H9 (cell line): ENCODE measurements at regions not wholly inside any gene's neighbourhood (a gene's known extent, or its start where the extent isn't known, plus 50 kb on each side); places are given as distances from the start of the nearest gene placed in this dataset.

Experiments
- DNase-seq: peaks from one replicate; pipeline ENCODE4 v3.0.0-alpha.2; 2017
- H2AFZ ChIP-seq: one replicate; pipeline ENCODE4 v1.6.1; 2013; ENCODE audit warnings: mild to moderate bottlenecking, low read length, control low read depth, moderate library complexity
- H2AK5ac ChIP-seq: 2 replicates; pipeline ENCODE4 v1.6.1; 2013; ENCODE audit warnings: low read length, control low read depth, mixed read lengths; ENCODE audit not compliant: insufficient read length
- H2BK120ac ChIP-seq: one replicate; pipeline ENCODE4 v1.6.1; 2013; ENCODE audit warnings: low read depth, mild to moderate bottlenecking, low read length, control low read depth, inconsistent platforms; ENCODE audit not compliant: poor library complexity, severe bottlenecking
- H2BK12ac ChIP-seq: 2 replicates; pipeline ENCODE4 v1.6.1; 2013; ENCODE audit warnings: low read length, control low read depth, mixed read lengths, low read depth; ENCODE audit not compliant: insufficient read length
- H2BK15ac ChIP-seq: 2 replicates; pipeline ENCODE4 v1.6.1; 2013; ENCODE audit warnings: low read depth, low read length, control low read depth
- H2BK20ac ChIP-seq: one replicate; pipeline ENCODE4 v1.6.1; 2013; ENCODE audit warnings: low read depth, mild to moderate bottlenecking, low read length, control low read depth, inconsistent platforms; ENCODE audit not compliant: poor library complexity, severe bottlenecking
- H2BK5ac ChIP-seq: 2 replicates; pipeline ENCODE4 v1.6.1; 2013; ENCODE audit warnings: low read length, control low read depth, mixed read lengths; ENCODE audit not compliant: insufficient read length
- H3K14ac ChIP-seq: 2 replicates; pipeline ENCODE4 v1.6.1; 2013; ENCODE audit warnings: low read length, control low read depth; ENCODE audit not compliant: insufficient read depth
- H3K18ac ChIP-seq: 2 replicates; pipeline ENCODE4 v1.6.1; 2013; ENCODE audit warnings: low read depth, mild to moderate bottlenecking, mixed read lengths, low read length, control low read depth; ENCODE audit not compliant: insufficient read length
- H3K23ac ChIP-seq: 2 replicates; pipeline ENCODE4 v1.6.1; 2013; ENCODE audit warnings: low read length, control low read depth, mixed read lengths, low read depth; ENCODE audit not compliant: insufficient read length
- H3K23me2 ChIP-seq: 2 replicates; pipeline ENCODE4 v1.6.1; 2013; ENCODE audit warnings: low read depth, mild to moderate bottlenecking, mixed read lengths, low read length, control low read depth; ENCODE audit not compliant: insufficient read length, poor library complexity, severe bottlenecking
- H3K27ac ChIP-seq: 2 replicates; pipeline ENCODE4 v1.5.1; 2013; ENCODE audit warnings: low read length, control low read depth, mixed read lengths, low read depth; ENCODE audit not compliant: insufficient read length
- H3K27me3 ChIP-seq: 2 replicates; pipeline ENCODE4 v1.6.1; 2013; ENCODE audit warnings: low read length, control low read depth, inconsistent platforms; ENCODE audit not compliant: insufficient read depth
- H3K4ac ChIP-seq: 2 replicates; pipeline ENCODE4 v1.6.1; 2013; ENCODE audit warnings: low read depth, mild to moderate bottlenecking, control low read depth, inconsistent platforms, low read length, moderate library complexity
- H3K4me1 ChIP-seq: 2 replicates; pipeline ENCODE4 v1.6.1; 2013; ENCODE audit warnings: low read length, control low read depth, inconsistent platforms; ENCODE audit not compliant: insufficient read depth
- H3K4me2 ChIP-seq: 2 replicates; pipeline ENCODE4 v1.6.1; 2013; ENCODE audit warnings: low read length, control low read depth, mixed read lengths; ENCODE audit not compliant: insufficient read length, insufficient read depth
- H3K56ac ChIP-seq: 2 replicates; pipeline ENCODE4 v1.6.1; 2013; ENCODE audit warnings: low read depth, mild to moderate bottlenecking, mixed read lengths, low read length, control low read depth; ENCODE audit not compliant: insufficient read length
- H3K79me1 ChIP-seq: 2 replicates; pipeline ENCODE4 v1.6.1; 2013; ENCODE audit warnings: low read depth, mild to moderate bottlenecking, moderate library complexity, low read length, control low read depth, inconsistent platforms; ENCODE audit not compliant: insufficient read depth, poor library complexity, severe bottlenecking
- H3K79me2 ChIP-seq: 2 replicates; pipeline ENCODE4 v1.6.1; 2013; ENCODE audit warnings: low read length, control low read depth, inconsistent platforms; ENCODE audit not compliant: insufficient read depth
- H3K9ac ChIP-seq: 2 replicates; pipeline ENCODE4 v1.6.1; 2013; ENCODE audit warnings: low read length, control low read depth, mixed read lengths; ENCODE audit not compliant: insufficient read length; ENCODE audit errors: extremely low read depth
- H3K9me3 ChIP-seq: one replicate; pipeline ENCODE4 v1.6.1; 2013; ENCODE audit warnings: low read depth, low read length, inconsistent platforms; ENCODE audit not compliant: control insufficient read depth
- H3T11ph ChIP-seq: one replicate; pipeline ENCODE4 v1.6.1; 2013; ENCODE audit warnings: mild to moderate bottlenecking, low read length, control low read depth, inconsistent platforms
- H4K20me1 ChIP-seq: one replicate; pipeline ENCODE4 v1.6.1; 2013; ENCODE audit not compliant: control insufficient read depth, insufficient read length, insufficient read depth
- H4K5ac ChIP-seq: 2 replicates; pipeline ENCODE4 v1.6.1; 2013; ENCODE audit warnings: low read depth, mild to moderate bottlenecking, mixed read lengths, low read length, control low read depth; ENCODE audit not compliant: insufficient read length
- H4K8ac ChIP-seq: replicated peaks from 2 replicates; pipeline ENCODE4 v1.6.1; 2013; ENCODE audit warnings: low read length, control low read depth, mixed read lengths, low read depth; ENCODE audit not compliant: insufficient read length
- H4K91ac ChIP-seq: 2 replicates; pipeline ENCODE4 v1.6.1; 2013; ENCODE audit warnings: low read depth, mild to moderate bottlenecking, moderate library complexity, mixed read lengths, low read length, control low read depth; ENCODE audit not compliant: insufficient read length
- H3K27ac Mint-ChIP-seq, 3 experiments: 2 replicates in 2 of 3; 3 replicates in 1 of 3; pipeline ENCODE4 v1.8.0; 2020 to 2021; ENCODE audit warnings: mixed read lengths in 3 of 3, mild to moderate bottlenecking in 1 of 3, moderate library complexity in 1 of 3
- H3K27me3 Mint-ChIP-seq: 2 replicates; pipeline ENCODE4 v1.8.0; 2021; ENCODE audit warnings: low read depth, mild to moderate bottlenecking, moderate library complexity, mixed read lengths
- H3K36me3 Mint-ChIP-seq, 3 experiments: 2 replicates in 2 of 3; 3 replicates in 1 of 3; pipeline ENCODE4 v1.8.0; 2020 to 2021; ENCODE audit warnings: low read depth in 3 of 3, mixed read lengths in 3 of 3; ENCODE audit not compliant: insufficient read depth in 1 of 3
- H3K4me1 Mint-ChIP-seq, 2 experiments: 2 replicates each; pipeline ENCODE4 v1.8.0; 2020; ENCODE audit warnings: mixed read lengths in 2 of 2
- H3K4me3 Mint-ChIP-seq, 2 experiments: 2 replicates in 1 of 2; 3 replicates in 1 of 2; pipeline ENCODE4 v1.8.0; 2020 to 2021; ENCODE audit warnings: mild to moderate bottlenecking in 2 of 2, mixed read lengths in 2 of 2, moderate library complexity in 1 of 2
- H3K9me3 Mint-ChIP-seq, 2 experiments: 2 replicates in 1 of 2; 3 replicates in 1 of 2; pipeline ENCODE4 v1.8.0; 2020; ENCODE audit warnings: mild to moderate bottlenecking in 2 of 2, mixed read lengths in 2 of 2, moderate library complexity in 1 of 2
- WGBS: extraction: QIAGEN DNeasy Blood & Tissue Kit; methylation state at CpG from one replicate; pipeline ENCODE4 v1.1.7; 2013; ENCODE audit warnings: missing lambda C conversion rate, low lambda C conversion rate, mixed read lengths; ENCODE audit not compliant: insufficient read length; ENCODE audit errors: extremely low coverage; 5-methylcytosine and 5-hydroxymethylcytosine counted together
- TF ChIP-seq, protein P1 (sequence below): fragments of 200-600 bp; sonication (generic); conservative IDR thresholded peaks from 3 replicates; pipeline ENCODE4 v1.8.0; 2021; ENCODE audit warnings: antibody characterized with exemption, mild to moderate bottlenecking

DNA sequence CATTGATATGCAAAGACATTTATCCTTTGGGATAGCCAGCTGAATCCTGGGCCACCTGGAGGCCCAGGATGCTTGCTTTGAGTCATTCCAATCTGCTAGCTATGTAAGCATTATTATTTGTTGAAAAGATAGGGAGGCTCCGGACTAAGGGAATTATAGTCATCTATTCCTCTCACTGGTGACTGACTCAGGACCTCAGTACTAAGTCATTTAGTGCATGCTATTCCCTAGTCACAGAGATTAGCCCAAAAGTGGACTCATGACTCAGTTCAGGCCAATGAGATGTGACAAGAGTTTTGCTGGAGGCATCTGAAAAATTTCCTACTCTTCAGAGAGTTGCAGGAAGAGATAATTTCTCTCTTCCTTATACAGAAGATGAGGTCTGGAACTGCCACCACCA, 67.9 kb upstream of the ITM2B start:
- H3K4ac ChIP-seq = no peak overlapping the region
- Mint-ChIP-seq H3K4me1 (peaks cover 19 to 20% of the 10 kb centered on the region in 2 experiments), H3K27ac (no peak overlapping the region; a peak in 1 of 7 replicates), H3K27me3 (peaks cover 2% of the 10 kb centered on the region), H3K9me3 (no peaks in the 10 kb centered on the region), H3K36me3 (no peaks in the 10 kb centered on the region), H3K4me3 (no peak overlapping the region)
- no peaks in the 10 kb centered on the region for H3K23me2 ChIP-seq
- DNase-seq = no peak
- H3K4me1 ChIP-seq = no peaks in the 10 kb centered on the region; the same call in 1 of the 2 replicates
- no peak overlapping the region for H4K5ac ChIP-seq
- no peak overlapping the region for H3K18ac ChIP-seq
- no peak overlapping the region for H3K23ac ChIP-seq
- TF ChIP-seq, protein P1, sequence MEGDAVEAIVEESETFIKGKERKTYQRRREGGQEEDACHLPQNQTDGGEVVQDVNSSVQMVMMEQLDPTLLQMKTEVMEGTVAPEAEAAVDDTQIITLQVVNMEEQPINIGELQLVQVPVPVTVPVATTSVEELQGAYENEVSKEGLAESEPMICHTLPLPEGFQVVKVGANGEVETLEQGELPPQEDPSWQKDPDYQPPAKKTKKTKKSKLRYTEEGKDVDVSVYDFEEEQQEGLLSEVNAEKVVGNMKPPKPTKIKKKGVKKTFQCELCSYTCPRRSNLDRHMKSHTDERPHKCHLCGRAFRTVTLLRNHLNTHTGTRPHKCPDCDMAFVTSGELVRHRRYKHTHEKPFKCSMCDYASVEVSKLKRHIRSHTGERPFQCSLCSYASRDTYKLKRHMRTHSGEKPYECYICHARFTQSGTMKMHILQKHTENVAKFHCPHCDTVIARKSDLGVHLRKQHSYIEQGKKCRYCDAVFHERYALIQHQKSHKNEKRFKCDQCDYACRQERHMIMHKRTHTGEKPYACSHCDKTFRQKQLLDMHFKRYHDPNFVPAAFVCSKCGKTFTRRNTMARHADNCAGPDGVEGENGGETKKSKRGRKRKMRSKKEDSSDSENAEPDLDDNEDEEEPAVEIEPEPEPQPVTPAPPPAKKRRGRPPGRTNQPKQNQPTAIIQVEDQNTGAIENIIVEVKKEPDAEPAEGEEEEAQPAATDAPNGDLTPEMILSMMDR = no peak
- no peak overlapping the region for H2AK5ac ChIP-seq
- H2BK12ac ChIP-seq = no peak overlapping the region
- WGBS = no CpG with 5 or more reads among the region's 1 CpG
- no peaks in the 10 kb centered on the region for H3K79me2 ChIP-seq
- H3K9ac ChIP-seq = no peak overlapping the region
- H3K56ac ChIP-seq = no peak overlapping the region
- H2BK5ac ChIP-seq = no peak overlapping the region
- H4K8ac ChIP-seq = no peak overlapping the region
- H3K27me3 ChIP-seq = no peaks in the 10 kb centered on the region
- H3K14ac ChIP-seq = no peak overlapping the region
- no peak overlapping the region for H4K91ac ChIP-seq
- H3K79me1 ChIP-seq = no peaks in the 10 kb centered on the region
- H3K4me2 ChIP-seq = no peak overlapping the region
- no peak overlapping the region for H2BK15ac ChIP-seq
- H2BK120ac ChIP-seq = no peak overlapping the region
- H4K20me1 ChIP-seq = no peaks in the 10 kb centered on the region
- H2BK20ac ChIP-seq = no peak overlapping the region
- no peak overlapping the region for H3T11ph ChIP-seq
- no peak overlapping the region for H3K27ac ChIP-seq
- no peak overlapping the region for H2AFZ ChIP-seq
- no peaks in the 10 kb centered on the region for H3K9me3 ChIP-seq
